SK-N-SH (cell line): ENCODE measurements at regions not wholly inside any gene's neighbourhood (a gene's known extent, or its start where the extent isn't known, plus 50 kb on each side); places are given as distances from the start of the nearest gene placed in this dataset.

Source experiments
- CTCF ChIA-PET: fragments of 300-600, 350-600 bp; formaldehyde crosslinking; extraction: SDS; loops from one replicate; lab custom pipeline; 2021; lab: Yijun Ruan, JAX
- POLR2A ChIA-PET: fragments of 350-600 bp; sonication (Branson Sonifier 250); formaldehyde crosslinking; extraction: SDS; loops from one replicate; lab custom pipeline; 2020; ENCODE audit warnings: antibody characterized with exemption, inconsistent platforms; lab: Yijun Ruan, JAX
- DNase-seq: peaks from one replicate; pipeline ENCODE4 v3.0.0; 2012
- H2AFZ ChIP-seq: fragments of 200-600 bp; sonication (generic); 2 replicates; pipeline ENCODE4 v1.8.1; 2016; ENCODE audit warnings: antibody characterized with exemption, mild to moderate bottlenecking, low read depth
- H3F3A ChIP-seq: fragments of 200-600 bp; sonication (generic); replicated peaks from 2 replicates; pipeline ENCODE3; 2016; ENCODE audit warnings: antibody characterized with exemption, mild to moderate bottlenecking; ENCODE audit not compliant: insufficient read depth
- H3K27ac ChIP-seq, 2 experiments: fragments of 200-500 bp in 1 of 2; fragments of 200-600 bp in 1 of 2; sonication (Bioruptor generic) in 1 of 2; sonication (generic), shearing (Covaris generic) in 1 of 2; 2 replicates each; pipeline versions ENCODE4 v1.5.1 to v1.6.1; 2014 to 2016; ENCODE audit warnings: low read depth in 2 of 2, inconsistent platforms in 1 of 2, low read length in 1 of 2, mild to moderate bottlenecking in 1 of 2, mixed read lengths in 1 of 2
- H3K27me3 ChIP-seq: fragments of 200-600 bp; sonication (generic), shearing (Covaris generic); 2 replicates; pipeline ENCODE4 v1.6.1; 2016; ENCODE audit warnings: mixed run types; ENCODE audit not compliant: insufficient read depth
- H3K36me3 ChIP-seq, 2 experiments: fragments of 200-500 bp in 1 of 2; fragments of 200-600 bp in 1 of 2; sonication (Bioruptor generic) in 1 of 2; sonication (generic) in 1 of 2; replicated peaks in 1 of 2; 2 replicates each; pipeline versions ENCODE3 to v1.5.1; 2014 to 2016; ENCODE audit warnings: low read length in 1 of 2, mild to moderate bottlenecking in 1 of 2; ENCODE audit not compliant: insufficient read depth in 2 of 2, control insufficient read depth in 1 of 2
- H3K4me1 ChIP-seq, 2 experiments: fragments of 200-500 bp in 1 of 2; fragments of 200-600 bp in 1 of 2; sonication (Bioruptor generic) in 1 of 2; sonication (generic), shearing (Covaris generic) in 1 of 2; 2 replicates each; pipeline versions ENCODE4 v1.5.1 to v1.6.1; 2014 to 2016; ENCODE audit warnings: low read depth in 1 of 2, low read length in 1 of 2, mixed run types in 1 of 2; ENCODE audit not compliant: insufficient read depth in 2 of 2, control insufficient read depth in 1 of 2
- H3K4me2 ChIP-seq: fragments of 200-600 bp; sonication (generic), shearing (Covaris generic); 2 replicates; pipeline ENCODE4 v1.6.1; 2017; ENCODE audit warnings: mixed run types
- H3K4me3 ChIP-seq, 2 experiments: fragments of 200-500 bp in 1 of 2; fragments of 200-600 bp in 1 of 2; sonication (Bioruptor generic) in 1 of 2; sonication (generic), shearing (Covaris generic) in 1 of 2; 2 replicates each; pipeline versions ENCODE4 v1.5.1 to v1.8.1; 2014 to 2016; ENCODE audit warnings: low read depth in 2 of 2, inconsistent platforms in 1 of 2, low read length in 1 of 2, mild to moderate bottlenecking in 1 of 2, mixed read lengths in 1 of 2, moderate library complexity in 1 of 2
- H3K79me2 ChIP-seq: fragments of 200-600 bp; sonication (generic); 2 replicates; pipeline ENCODE4 v1.8.1; 2017; ENCODE audit warnings: mild to moderate bottlenecking; ENCODE audit not compliant: insufficient read depth
- H3K9ac ChIP-seq: fragments of 200-600 bp; sonication (generic); 2 replicates; pipeline ENCODE4 v1.6.1; 2017; ENCODE audit warnings: mixed run types
- H3K9me2 ChIP-seq: fragments of 200-600 bp; sonication (generic); 2 replicates; pipeline ENCODE4 v1.6.1; 2017; ENCODE audit warnings: mixed run types
- H3K9me3 ChIP-seq: fragments of 200-600 bp; sonication (generic); 2 replicates; pipeline ENCODE4 v1.6.1; 2017; ENCODE audit warnings: mixed run types, mild to moderate bottlenecking, moderate library complexity
- H4K20me1 ChIP-seq: fragments of 200-600 bp; sonication (generic); 2 replicates; pipeline ENCODE4 v1.6.1; 2017; ENCODE audit warnings: mild to moderate bottlenecking, mixed run types; ENCODE audit not compliant: insufficient read depth
- CTCF ChIP-seq: fragments of 200-600 bp; sonication (generic); IDR thresholded peaks from 2 replicates; pipeline ENCODE4 v1.6.1; 2017; ENCODE audit warnings: antibody characterized with exemption, mild to moderate bottlenecking, moderate library complexity
- ELF1 ChIP-seq: IDR thresholded peaks from 2 replicates; pipeline ENCODE4 v1.4.0; 2012
- FOSL2 ChIP-seq: IDR thresholded peaks from 2 replicates; pipeline ENCODE4 v1.4.0; 2012; ENCODE audit warnings: low read depth, mild to moderate bottlenecking, moderate library complexity, borderline replicate concordance
- FOXM1 ChIP-seq: IDR thresholded peaks from 2 replicates; pipeline ENCODE4 v1.4.0; 2012; ENCODE audit warnings: low read depth, mild to moderate bottlenecking
- RAD21 ChIP-seq: IDR thresholded peaks from 2 replicates; pipeline ENCODE4 v1.6.1; 2012; ENCODE audit warnings: mild to moderate bottlenecking, low read length
- RCOR1 ChIP-seq: fragments of 150-350 bp; IDR thresholded peaks from 2 replicates; pipeline ENCODE4 v1.6.1; 2017; ENCODE audit warnings: antibody characterized with exemption, low read length
- RXRA ChIP-seq: IDR thresholded peaks from 2 replicates; pipeline ENCODE4 v1.4.0; 2012; ENCODE audit warnings: low read depth, mild to moderate bottlenecking, borderline replicate concordance
- SMC3 ChIP-seq: IDR thresholded peaks from 2 replicates; pipeline ENCODE4 v1.6.1; 2012; ENCODE audit warnings: low read depth, low read length, improper control_type of control experiment
- TCF12 ChIP-seq: IDR thresholded peaks from 2 replicates; pipeline ENCODE4 v1.4.0; 2012
- USF2 ChIP-seq: fragments of 150-350 bp; IDR thresholded peaks from 2 replicates; pipeline ENCODE4 v1.6.1; 2017; ENCODE audit warnings: antibody characterized with exemption, low read length, low read depth, borderline replicate concordance
- YY1 ChIP-seq: IDR thresholded peaks from 2 replicates; pipeline ENCODE4 v1.4.0; 2012; ENCODE audit warnings: low read depth, mild to moderate bottlenecking
- ZBTB33 ChIP-seq: IDR thresholded peaks from 2 replicates; pipeline ENCODE4 v1.4.0; 2012; ENCODE audit warnings: low read depth, borderline replicate concordance
- WGBS: methylation state at CpG from one replicate; pipeline ENCODE4 v1.1.6; 2017; ENCODE audit warnings: low lambda C conversion rate; 5-methylcytosine and 5-hydroxymethylcytosine counted together
- TF ChIP-seq, protein P1 (sequence below): IDR thresholded peaks from 2 replicates; pipeline ENCODE4; 2012
- TF ChIP-seq, protein P2 (sequence below): IDR thresholded peaks from 2 replicates; pipeline ENCODE4 v1.4.0; 2012; ENCODE audit warnings: low read depth

GRCh38 chr12:126770188-126770587 lies 1496.8 kb upstream of the TMEM132C start:
- TF ChIP-seq FOXM1 = no peak
- TF ChIP-seq USF2 = no peak
- no peak for TF ChIP-seq RCOR1
- TF ChIP-seq, protein P1, sequence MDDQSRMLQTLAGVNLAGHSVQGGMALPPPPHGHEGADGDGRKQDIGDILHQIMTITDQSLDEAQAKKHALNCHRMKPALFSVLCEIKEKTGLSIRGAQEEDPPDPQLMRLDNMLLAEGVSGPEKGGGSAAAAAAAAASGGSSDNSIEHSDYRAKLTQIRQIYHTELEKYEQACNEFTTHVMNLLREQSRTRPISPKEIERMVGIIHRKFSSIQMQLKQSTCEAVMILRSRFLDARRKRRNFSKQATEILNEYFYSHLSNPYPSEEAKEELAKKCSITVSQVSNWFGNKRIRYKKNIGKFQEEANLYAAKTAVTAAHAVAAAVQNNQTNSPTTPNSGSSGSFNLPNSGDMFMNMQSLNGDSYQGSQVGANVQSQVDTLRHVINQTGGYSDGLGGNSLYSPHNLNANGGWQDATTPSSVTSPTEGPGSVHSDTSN = no peak
- no peak for TF ChIP-seq RAD21
- TF ChIP-seq YY1 = no peak
- no peak for TF ChIP-seq ELF1
- no peak for TF ChIP-seq SMC3
- TF ChIP-seq, protein P2, sequence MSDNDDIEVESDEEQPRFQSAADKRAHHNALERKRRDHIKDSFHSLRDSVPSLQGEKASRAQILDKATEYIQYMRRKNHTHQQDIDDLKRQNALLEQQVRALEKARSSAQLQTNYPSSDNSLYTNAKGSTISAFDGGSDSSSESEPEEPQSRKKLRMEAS = no peak
- TF ChIP-seq CTCF = no peak
- no peak for TF ChIP-seq ZBTB33
- TF ChIP-seq FOSL2 = no peak
- no peak for TF ChIP-seq TCF12
- no peak for TF ChIP-seq RXRA
- CTCF ChIA-PET = no interaction called here
- Histone ChIP-seq H3K79me2 (no peaks in the 10 kb centered on the region), H3K27me3 (no peaks in the 10 kb centered on the region), H3K4me2 (no peak overlapping the region), H3K9me2 (no peaks in the 10 kb centered on the region), H3K9me3 (no peaks in the 10 kb centered on the region), H2AFZ (no peak overlapping the region), H3K9ac (no peak overlapping the region), H3K4me1 (no peaks in the 10 kb centered on the region), H3K27ac (no peak overlapping the region), H3K36me3 (no peaks in the 10 kb centered on the region), H3K4me3 (no peak overlapping the region), H4K20me1 (no peaks in the 10 kb centered on the region), H3F3A (no peaks in the 10 kb centered on the region)
- no peak for DNase-seq
- POLR2A ChIA-PET = no interaction called here
- 12% methylated on average over 3 of the region's 3 CpGs for WGBS
